Heart left ventricle (tissue), 16 donors: ENCODE measurements at regions not wholly inside any gene's neighbourhood (a gene's known extent, or its start where the extent isn't known, plus 50 kb on each side); places are given as distances from the start of the nearest gene placed in this dataset.

Source experiments
- ATAC-seq, 4 donors: fragments of 200-7000 bp; cut with Tn5 transposase; one replicate each; pipeline ENCODE4 v1.9.1; 2020 to 2022; ENCODE audit warnings: moderate library complexity in 4 of 4, mild to moderate bottlenecking in 3 of 4, moderate number of reproducible peaks in 1 of 4
- DNase-seq, 5 donors: peaks; one replicate each; pipeline ENCODE4 v3.0.0-alpha.2; 2020
- H3K27ac ChIP-seq, 12 donors: fragments of 200-600 bp; sonication (generic) in 4 of 12; one replicate each; pipeline versions ENCODE4 v1.5.0 to v1.8.0; 2016 to 2022; ENCODE audit warnings: mild to moderate bottlenecking in 2 of 12
- H3K27me3 ChIP-seq, 9 donors: fragments of 200-600 bp; sonication (generic) in 2 of 9; one replicate each; pipeline versions ENCODE4 v1.5.1 to v1.8.0; 2016 to 2022; ENCODE audit warnings: mild to moderate bottlenecking in 3 of 9
- H3K36me3 ChIP-seq, 9 donors: fragments of 200-600 bp; sonication (generic) in 2 of 9; one replicate each; pipeline versions ENCODE4 v1.5.0 to v1.8.0; 2018 to 2022; ENCODE audit warnings: mild to moderate bottlenecking in 2 of 9
- H3K4me1 ChIP-seq, 12 donors: fragments of 200-600 bp; sonication (generic) in 4 of 12; one replicate each; pipeline versions ENCODE4 v1.5.0 to v1.8.0; 2016 to 2022; ENCODE audit warnings: mild to moderate bottlenecking in 3 of 12
- H3K4me3 ChIP-seq, 12 donors: fragments of 200-600 bp; sonication (generic) in 4 of 12; one replicate each; pipeline versions ENCODE4 v1.5.0 to v1.8.0; 2017 to 2022; ENCODE audit warnings: mild to moderate bottlenecking in 9 of 12, moderate library complexity in 4 of 12
- H3K9me3 ChIP-seq, 12 donors: fragments of 200-600 bp; sonication (generic) in 4 of 12; one replicate each; pipeline versions ENCODE4 v1.5.0 to v1.8.0; 2016 to 2022; ENCODE audit warnings: mild to moderate bottlenecking in 1 of 12
- POLR2A ChIP-seq, 2 donors: fragments of 450-650 bp; IDR thresholded peaks; one replicate each; pipeline ENCODE4 v1.6.1; 2017; ENCODE audit warnings: antibody characterized with exemption in 2 of 2, mild to moderate bottlenecking in 2 of 2, moderate library complexity in 2 of 2
- WGBS, 4 donors: extraction: QIAGEN DNeasy Blood & Tissue Kit in 2 of 4; methylation state at CpG; one replicate each; pipeline versions ENCODE4 v1.1.5 to v1.1.7; 2013 to 2018; 5-methylcytosine and 5-hydroxymethylcytosine counted together
- intact Hi-C, 10 donors: fragments of 100-400 bp; cut with DNase I; formaldehyde crosslinking; loops; one replicate each; pipeline versions ENCODE4 v1.11.1 to v1.14.2; 2022
- TF ChIP-seq, protein P1 (sequence below), 12 donors: fragments of 200-600 bp; sonication (generic) in 4 of 12; IDR thresholded peaks; one replicate each; pipeline versions ENCODE4 v1.5.0 to v1.8.0; 2018 to 2022; ENCODE audit warnings: antibody characterized with exemption in 12 of 12, mild to moderate bottlenecking in 5 of 12
- donor health status: ischemic (EF 13 %, LVEDD 7.1; RV severe dilation, severe dysfunction).
- donor health status: healthy with polysubstance abuse.
- donor health status: DM: no; HTN: yes; CAD: no.
- donor health status: DM: no; HTN: no; CAD: no.
- donor health status: ischemic (EF 25% LVEDD 6.9; RV normal size, moderate dysfunction).
- donor health status: ischemic (EF 25% LVEDD 5.7; RV mildly dilated, moderate dysfunction).
- donor health status: healthy.
- donor health status: DM: yes; HTN: yes; CAD: no.
- donor health status: ischemic (EF 35%, LVEDD 5.7; RV mildly dilated, moderate dysfunction).
- donor health status: nonischemic (EF 11% LVEDD 7.7; RV severe dilation, severe dysfunction).
- donor health status: DM: yes; HTN: yes; CAD: no.
- donor health status: PGD.
- donor health status: ischemic (EF 29% LVEDD 5.4; RV normal size, mild dysfunction).
- donor health status: nonischemic (EF 23%, LVEDD 6.1; RV moderate dilation, normal function).

DNA sequence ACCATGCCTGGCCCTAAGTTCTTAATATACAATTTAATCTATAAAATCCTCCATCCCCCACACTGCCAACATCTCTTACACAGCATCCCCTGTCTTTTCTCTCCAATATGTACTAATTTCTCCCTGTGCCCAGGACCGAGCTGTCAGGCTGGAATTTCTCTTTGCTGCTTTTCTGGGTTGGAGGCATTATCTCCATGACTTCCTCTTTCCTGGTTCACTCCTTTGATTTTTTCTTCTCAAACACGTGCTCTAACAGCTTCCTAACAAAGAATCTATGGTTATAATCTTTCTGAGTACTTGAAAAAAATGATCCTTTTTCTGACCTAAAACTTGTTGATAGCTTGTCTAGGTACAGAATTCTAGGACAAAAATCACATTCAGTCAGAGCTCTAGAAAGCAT is 112.8 kb downstream of the C1D start:
- intact Hi-C loops = no loop called here
- Histone ChIP-seq H3K27ac (no peak overlapping the region), H3K9me3 (no peaks in the 10 kb centered on the region), H3K36me3 (no peaks in the 10 kb centered on the region), H3K4me3 (no peak overlapping the region), H3K27me3 (no peaks in the 10 kb centered on the region), H3K4me1 (no peaks in the 10 kb centered on the region)
- TF ChIP-seq POLR2A (IDR thresholded peaks at IDR 0.05) = no peak
- TF ChIP-seq, protein P1, sequence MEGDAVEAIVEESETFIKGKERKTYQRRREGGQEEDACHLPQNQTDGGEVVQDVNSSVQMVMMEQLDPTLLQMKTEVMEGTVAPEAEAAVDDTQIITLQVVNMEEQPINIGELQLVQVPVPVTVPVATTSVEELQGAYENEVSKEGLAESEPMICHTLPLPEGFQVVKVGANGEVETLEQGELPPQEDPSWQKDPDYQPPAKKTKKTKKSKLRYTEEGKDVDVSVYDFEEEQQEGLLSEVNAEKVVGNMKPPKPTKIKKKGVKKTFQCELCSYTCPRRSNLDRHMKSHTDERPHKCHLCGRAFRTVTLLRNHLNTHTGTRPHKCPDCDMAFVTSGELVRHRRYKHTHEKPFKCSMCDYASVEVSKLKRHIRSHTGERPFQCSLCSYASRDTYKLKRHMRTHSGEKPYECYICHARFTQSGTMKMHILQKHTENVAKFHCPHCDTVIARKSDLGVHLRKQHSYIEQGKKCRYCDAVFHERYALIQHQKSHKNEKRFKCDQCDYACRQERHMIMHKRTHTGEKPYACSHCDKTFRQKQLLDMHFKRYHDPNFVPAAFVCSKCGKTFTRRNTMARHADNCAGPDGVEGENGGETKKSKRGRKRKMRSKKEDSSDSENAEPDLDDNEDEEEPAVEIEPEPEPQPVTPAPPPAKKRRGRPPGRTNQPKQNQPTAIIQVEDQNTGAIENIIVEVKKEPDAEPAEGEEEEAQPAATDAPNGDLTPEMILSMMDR (IDR thresholded peaks at IDR 0.05) = no peak
- DNase-seq (no peak), ATAC-seq (no peak)
- WGBS, 4 donors = 66 to 79% (median 68%) methylated on average over 2 of the region's 2 CpGs

DNA sequence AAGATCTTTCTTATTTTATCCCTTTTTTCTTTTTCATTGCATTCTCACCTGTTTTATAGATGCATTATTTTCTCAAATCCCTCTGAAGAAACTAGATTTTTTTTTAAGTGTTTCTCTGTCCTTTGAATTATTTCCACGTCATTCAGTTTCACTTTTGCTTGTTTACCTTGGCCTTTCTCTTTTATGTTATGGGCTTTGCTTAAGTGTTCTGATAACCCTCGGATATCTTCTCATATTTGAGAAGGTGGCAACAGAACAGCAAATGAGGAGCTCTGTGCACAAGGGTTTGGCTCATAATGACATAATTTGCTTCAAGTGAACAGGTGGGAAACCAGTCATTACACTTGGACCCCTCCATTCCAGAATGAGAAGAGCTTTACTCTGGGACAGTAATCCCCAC is 111.9 kb downstream of the C1D start:
- intact Hi-C loops = no loop called here
- Histone ChIP-seq H3K4me1 (no peaks in the 10 kb centered on the region), H3K27ac (no peak overlapping the region), H3K9me3 (no peaks in the 10 kb centered on the region), H3K36me3 (no peaks in the 10 kb centered on the region), H3K4me3 (no peak overlapping the region), H3K27me3 (no peaks in the 10 kb centered on the region)
- DNase-seq = no peak
- TF ChIP-seq, protein P1 (IDR thresholded peaks at IDR 0.05) = no peak
- TF ChIP-seq POLR2A (IDR thresholded peaks at IDR 0.05) = no peak
- 26 to 45% (median 42%) methylated on average over 2 of the region's 2 CpGs for WGBS, 4 donors
- no peak for ATAC-seq

DNA sequence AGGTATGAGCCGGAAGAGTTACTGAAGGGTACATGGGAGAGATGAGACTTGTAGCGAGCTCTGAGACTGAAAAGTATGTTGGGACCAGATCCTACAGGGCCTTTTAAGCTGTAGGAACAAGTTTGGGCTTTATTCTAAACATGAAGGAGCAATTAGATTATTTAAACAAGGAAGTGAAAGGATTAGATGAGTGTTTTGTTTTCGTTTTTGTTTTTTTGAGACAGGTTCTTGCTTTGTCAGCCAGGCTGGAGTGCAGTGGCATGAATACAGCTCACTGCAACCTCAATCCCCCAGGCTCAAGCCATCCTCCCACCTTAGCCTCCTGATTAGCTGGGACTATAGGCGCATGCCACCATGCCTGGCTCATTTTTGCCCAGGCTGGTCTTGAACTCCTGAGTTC is 110.7 kb downstream of the C1D start:
- Histone ChIP-seq H3K27me3 (no peaks in the 10 kb centered on the region), H3K36me3 (no peaks in the 10 kb centered on the region), H3K27ac (no peak overlapping the region), H3K4me1 (no peaks in the 10 kb centered on the region), H3K9me3 (no peaks in the 10 kb centered on the region), H3K4me3 (no peak overlapping the region)
- intact Hi-C loops = no loop called here
- DNase-seq (no peak), ATAC-seq (no peak)
- 90 to 92% (median 91%) methylated on average over 4 of the region's 4 CpGs for WGBS, 4 donors
- TF ChIP-seq, protein P1 (IDR thresholded peaks at IDR 0.05) = no peak
- no peak for TF ChIP-seq POLR2A (IDR thresholded peaks at IDR 0.05)

DNA sequence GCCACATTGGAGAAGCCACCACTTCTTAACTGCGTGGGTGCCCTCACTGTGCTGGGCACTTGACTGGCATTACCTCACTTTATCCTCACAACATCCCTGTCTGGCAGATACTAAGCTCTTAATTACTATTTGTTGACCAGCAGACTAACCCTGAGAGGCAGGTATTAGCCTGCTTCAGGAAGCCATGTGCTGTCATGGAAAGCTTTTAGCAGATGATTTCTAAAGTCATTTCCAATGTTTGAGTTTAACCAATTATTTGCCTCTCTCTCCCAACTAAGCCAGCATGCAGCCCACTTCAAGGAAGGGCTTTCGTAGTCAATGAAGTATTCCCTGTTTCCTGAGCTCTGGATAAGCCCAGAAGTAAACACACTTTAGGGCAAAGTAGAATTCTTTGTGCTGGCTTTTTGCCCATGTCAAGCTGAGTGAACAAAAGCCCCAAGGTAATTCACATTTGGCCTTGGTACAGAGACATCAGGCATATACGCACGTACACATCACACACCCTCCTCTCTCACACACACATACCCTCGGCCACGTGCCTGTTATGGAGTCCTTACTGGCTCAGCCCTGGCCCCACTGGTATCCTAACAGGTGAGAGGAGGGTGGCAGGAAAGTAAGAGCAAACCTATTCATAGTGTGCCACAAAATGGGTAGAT is 108.6 kb downstream of the C1D start:
- Histone ChIP-seq H3K4me3 (no peak overlapping the region), H3K9me3 (peaks cover 0 to 10% (median 0%) of the 10 kb centered on the region in 12 donors), H3K4me1 (no peaks in the 10 kb centered on the region), H3K27me3 (no peaks in the 10 kb centered on the region), H3K36me3 (no peaks in the 10 kb centered on the region), H3K27ac (no peak overlapping the region)
- 59 to 78% (median 66%) methylated on average over 6 of the region's 6 CpGs for WGBS, 4 donors
- TF ChIP-seq, protein P1 (IDR thresholded peaks at IDR 0.05) = no peak
- TF ChIP-seq POLR2A (IDR thresholded peaks at IDR 0.05) = no peak
- DNase-seq (no peak), ATAC-seq (peak in 1 of 4 donors; percentile 30)
- intact Hi-C loops = no loop called here
